DND-41 (cell line): ENCODE measurements at regions not wholly inside any gene's neighbourhood (a gene's known extent, or its start where the extent isn't known, plus 50 kb on each side); places are given as distances from the start of the nearest gene placed in this dataset.

Experiments
- ATAC-seq: fragments of 200-7000 bp; cut with Tn5 transposase; 3 replicates; pipeline ENCODE4 v1.9.1; 2021; ENCODE audit warnings: low read depth; ENCODE audit not compliant: insufficient read depth
- DNase-seq: peaks from one replicate; pipeline ENCODE4 v3.0.0-alpha.2; 2020
- H2AFZ ChIP-seq: 2 replicates; pipeline ENCODE4 v1.6.0; 2012; ENCODE audit warnings: low read depth, low read length
- H3K27ac ChIP-seq: 2 replicates; pipeline ENCODE4 v1.5.1; 2012; ENCODE audit warnings: low read length, inconsistent platforms
- H3K27me3 ChIP-seq: fragments of 200-600 bp; sonication (generic); 2 replicates; pipeline ENCODE4 v1.6.0; 2012; ENCODE audit warnings: low read length, mild to moderate bottlenecking, inconsistent platforms; ENCODE audit not compliant: insufficient read depth, poor library complexity
- H3K36me3 ChIP-seq: 2 replicates; pipeline ENCODE4 v1.5.1; 2012; ENCODE audit warnings: low read length, inconsistent platforms; ENCODE audit not compliant: insufficient read depth
- H3K4me1 ChIP-seq: 2 replicates; pipeline ENCODE4 v1.5.1; 2012; ENCODE audit warnings: mild to moderate bottlenecking, low read length; ENCODE audit not compliant: insufficient read depth
- H3K4me2 ChIP-seq: 2 replicates; pipeline ENCODE4 v1.6.0; 2012; ENCODE audit warnings: mild to moderate bottlenecking, moderate library complexity, low read length, inconsistent platforms; ENCODE audit not compliant: insufficient read depth
- H3K4me3 ChIP-seq, 2 experiments: fragments of 200-600 bp in 1 of 2; shearing (Covaris generic) in 1 of 2; 2 replicates each; pipeline ENCODE4 v1.5.1; 2012 to 2016; ENCODE audit warnings: inconsistent platforms in 2 of 2, low read length in 2 of 2, mild to moderate bottlenecking in 2 of 2, low read depth in 1 of 2, moderate library complexity in 1 of 2
- H3K79me2 ChIP-seq: 2 replicates; pipeline ENCODE4 v1.6.0; 2012; ENCODE audit warnings: low read length, inconsistent platforms; ENCODE audit not compliant: insufficient read depth
- H3K9ac ChIP-seq: 2 replicates; pipeline ENCODE4 v1.6.0; 2012; ENCODE audit warnings: low read depth, mild to moderate bottlenecking, inconsistent platforms, low read length, moderate library complexity
- H3K9me3 ChIP-seq: 2 replicates; pipeline ENCODE4 v1.5.1; 2012; ENCODE audit warnings: low read length, moderate library complexity, mild to moderate bottlenecking, inconsistent platforms; ENCODE audit not compliant: insufficient read depth, severe bottlenecking
- H4K20me1 ChIP-seq: 2 replicates; pipeline ENCODE4 v1.6.0; 2012; ENCODE audit warnings: low read length; ENCODE audit not compliant: insufficient read depth
- EZH2 ChIP-seq: IDR thresholded peaks from 3 replicates; pipeline ENCODE4 v1.6.1; 2012; ENCODE audit warnings: borderline replicate concordance, low read depth, mild to moderate bottlenecking, moderate library complexity, low read length, inconsistent platforms; ENCODE audit not compliant: severe bottlenecking
- TF ChIP-seq, protein P1 (sequence below): IDR thresholded peaks from 2 replicates; pipeline ENCODE4 v1.5.1; 2012; ENCODE audit warnings: borderline replicate concordance, low read length, moderate library complexity, mild to moderate bottlenecking; ENCODE audit not compliant: poor library complexity, severe bottlenecking; ENCODE audit errors: extremely low read depth

DNA sequence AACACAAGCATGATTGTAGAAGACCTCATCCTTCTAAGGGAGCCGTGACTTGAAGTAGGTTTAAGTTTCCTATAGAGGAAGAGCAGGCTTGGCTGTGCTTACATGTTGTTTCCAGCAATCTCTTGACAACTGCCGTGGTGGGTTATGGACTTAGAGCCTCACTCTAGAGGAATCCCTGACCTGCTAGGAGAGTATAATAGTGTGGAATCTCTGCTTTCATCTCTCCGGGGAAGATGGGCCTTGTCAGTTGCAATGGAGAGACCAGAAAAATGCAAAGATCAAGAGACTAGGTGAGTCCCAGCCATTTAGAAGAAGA, 137.6 kb downstream of the MIS18A start:
- ATAC-seq (no peak), DNase-seq (no peak)
- TF ChIP-seq, protein P1, sequence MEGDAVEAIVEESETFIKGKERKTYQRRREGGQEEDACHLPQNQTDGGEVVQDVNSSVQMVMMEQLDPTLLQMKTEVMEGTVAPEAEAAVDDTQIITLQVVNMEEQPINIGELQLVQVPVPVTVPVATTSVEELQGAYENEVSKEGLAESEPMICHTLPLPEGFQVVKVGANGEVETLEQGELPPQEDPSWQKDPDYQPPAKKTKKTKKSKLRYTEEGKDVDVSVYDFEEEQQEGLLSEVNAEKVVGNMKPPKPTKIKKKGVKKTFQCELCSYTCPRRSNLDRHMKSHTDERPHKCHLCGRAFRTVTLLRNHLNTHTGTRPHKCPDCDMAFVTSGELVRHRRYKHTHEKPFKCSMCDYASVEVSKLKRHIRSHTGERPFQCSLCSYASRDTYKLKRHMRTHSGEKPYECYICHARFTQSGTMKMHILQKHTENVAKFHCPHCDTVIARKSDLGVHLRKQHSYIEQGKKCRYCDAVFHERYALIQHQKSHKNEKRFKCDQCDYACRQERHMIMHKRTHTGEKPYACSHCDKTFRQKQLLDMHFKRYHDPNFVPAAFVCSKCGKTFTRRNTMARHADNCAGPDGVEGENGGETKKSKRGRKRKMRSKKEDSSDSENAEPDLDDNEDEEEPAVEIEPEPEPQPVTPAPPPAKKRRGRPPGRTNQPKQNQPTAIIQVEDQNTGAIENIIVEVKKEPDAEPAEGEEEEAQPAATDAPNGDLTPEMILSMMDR, result no peak
- TF ChIP-seq EZH2, result no peak
- Histone ChIP-seq H3K27me3 (no peaks in the 10 kb centered on the region), H3K27ac (no peak overlapping the region), H3K4me1 (no peaks in the 10 kb centered on the region), H3K36me3 (no peaks in the 10 kb centered on the region), H3K4me2 (no peak overlapping the region), H4K20me1 (no peaks in the 10 kb centered on the region), H3K4me3 (no peak overlapping the region), H3K9me3 (no peaks in the 10 kb centered on the region), H3K79me2 (no peaks in the 10 kb centered on the region), H3K9ac (no peak overlapping the region), H2AFZ (no peak overlapping the region)

DNA sequence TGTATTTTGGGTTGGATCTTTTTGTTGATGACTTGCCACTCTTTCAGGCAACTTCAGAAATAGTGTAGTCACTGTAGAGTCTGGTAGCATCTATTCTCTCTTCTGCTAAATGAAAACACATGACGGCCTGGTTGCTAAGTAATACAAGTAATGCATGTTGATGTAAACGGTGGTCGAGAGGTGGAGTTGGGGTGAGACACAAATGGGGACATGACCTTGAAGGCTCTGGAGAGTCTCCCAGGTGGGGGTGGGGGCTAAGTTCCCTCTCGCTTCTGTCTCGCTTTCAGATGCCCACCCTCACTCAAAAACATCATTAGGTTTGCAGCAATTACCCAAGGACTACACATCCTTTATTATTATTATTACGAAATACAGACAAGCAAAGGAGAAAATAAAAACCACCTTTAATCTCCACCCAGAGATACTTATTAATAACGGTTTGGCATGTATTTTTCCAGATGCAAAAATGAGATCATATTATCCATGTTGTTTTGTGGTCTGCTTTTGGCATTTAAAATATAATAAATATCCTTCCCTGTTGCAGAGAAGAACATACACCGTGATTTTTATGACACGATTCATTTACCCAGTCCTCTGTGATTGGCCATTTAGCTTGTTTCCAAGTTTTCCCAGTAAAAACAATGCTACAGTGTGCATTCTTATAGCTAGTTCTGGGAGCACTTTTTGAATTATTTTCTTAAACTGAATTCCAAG, 138.1 kb downstream of the MIS18A start:
- no peak for ATAC-seq
- no peak overlapping the region for H2AFZ ChIP-seq

DNA sequence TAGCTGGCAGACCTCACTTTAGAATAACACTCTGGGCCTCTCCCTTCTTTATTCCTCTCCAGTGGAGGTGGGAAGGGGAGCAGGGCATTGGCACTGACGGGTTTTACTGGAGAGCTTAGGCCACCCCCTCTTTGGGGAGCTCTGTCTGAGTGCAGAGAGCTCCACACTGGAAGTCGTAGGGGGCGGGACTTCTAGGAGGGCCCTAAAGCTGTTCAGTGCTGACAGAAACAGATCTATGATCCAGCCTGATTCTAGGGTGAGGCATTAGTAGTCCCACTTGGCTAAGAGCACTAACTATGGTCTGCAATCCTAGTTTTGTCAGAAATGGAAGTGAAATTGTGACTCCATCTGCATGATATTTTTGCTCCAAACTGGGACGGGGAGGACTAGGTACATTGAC, 138.7 kb downstream of the MIS18A start:
- Histone ChIP-seq H3K27ac (no peak overlapping the region), H2AFZ (no peak overlapping the region)

More for the DNA sequence above, 138.1 kb downstream of the MIS18A start:
- no peak for DNase-seq
- Histone ChIP-seq H3K36me3 (no peaks in the 10 kb centered on the region), H3K79me2 (no peaks in the 10 kb centered on the region), H3K9ac (no peak overlapping the region), H3K4me1 (no peaks in the 10 kb centered on the region), H3K4me3 (no peak overlapping the region), H3K4me2 (no peak overlapping the region), H3K27me3 (no peaks in the 10 kb centered on the region), H4K20me1 (no peaks in the 10 kb centered on the region), H3K9me3 (no peaks in the 10 kb centered on the region), H3K27ac (no peak overlapping the region)
- TF ChIP-seq, protein P1, result no peak
- no peak for TF ChIP-seq EZH2

DNA sequence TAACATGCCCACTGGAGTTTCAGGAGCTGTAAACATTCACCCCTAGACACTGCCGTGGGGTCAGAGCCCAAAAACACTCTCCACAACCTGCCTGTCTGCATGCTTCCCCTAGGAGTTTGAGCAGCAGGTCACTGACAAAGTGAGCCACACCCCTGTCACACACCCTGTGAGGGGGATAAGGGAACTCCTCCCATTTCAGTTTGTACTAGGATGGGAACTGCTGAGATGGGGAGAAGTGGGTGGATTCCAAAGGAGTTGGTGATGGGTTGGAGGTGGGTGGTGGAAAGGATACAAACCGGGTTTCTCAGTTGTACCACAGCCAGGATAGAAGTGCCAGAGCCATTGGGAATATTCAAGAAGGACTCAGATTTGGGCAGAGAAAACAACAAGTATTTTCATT, 140.2 kb downstream of the MIS18A start:
- TF ChIP-seq EZH2, result no peak
- TF ChIP-seq, protein P1, result no peak
- DNase-seq (no peak), ATAC-seq (no peak)
- Histone ChIP-seq H3K9me3 (no peaks in the 10 kb centered on the region), H3K79me2 (no peaks in the 10 kb centered on the region), H3K27me3 (no peaks in the 10 kb centered on the region), H3K4me2 (no peak overlapping the region), H3K36me3 (no peaks in the 10 kb centered on the region), H3K27ac (no peak overlapping the region), H3K9ac (no peak overlapping the region), H4K20me1 (no peaks in the 10 kb centered on the region), H2AFZ (no peak overlapping the region), H3K4me3 (no peak overlapping the region), H3K4me1 (no peaks in the 10 kb centered on the region)

More for the DNA sequence above, 138.7 kb downstream of the MIS18A start:
- no peak for TF ChIP-seq EZH2
- H3K4me3 ChIP-seq, result no peak overlapping the region
- no peaks in the 10 kb centered on the region for H3K36me3 ChIP-seq
- H3K4me1 ChIP-seq, result no peaks in the 10 kb centered on the region
- H3K27me3 ChIP-seq, result no peaks in the 10 kb centered on the region
- DNase-seq (no peak), ATAC-seq (no peak)
- no peaks in the 10 kb centered on the region for H4K20me1 ChIP-seq
- no peak overlapping the region for H3K9ac ChIP-seq
- no peaks in the 10 kb centered on the region for H3K9me3 ChIP-seq
- H3K4me2 ChIP-seq, result no peak overlapping the region
- H3K79me2 ChIP-seq, result no peaks in the 10 kb centered on the region
